ENCODE measurements at regions not wholly inside any gene's neighbourhood (a gene's known extent, or its start where the extent isn't known, plus 50 kb on each side); places are given as distances from the start of the nearest gene placed in this dataset.

DNA sequence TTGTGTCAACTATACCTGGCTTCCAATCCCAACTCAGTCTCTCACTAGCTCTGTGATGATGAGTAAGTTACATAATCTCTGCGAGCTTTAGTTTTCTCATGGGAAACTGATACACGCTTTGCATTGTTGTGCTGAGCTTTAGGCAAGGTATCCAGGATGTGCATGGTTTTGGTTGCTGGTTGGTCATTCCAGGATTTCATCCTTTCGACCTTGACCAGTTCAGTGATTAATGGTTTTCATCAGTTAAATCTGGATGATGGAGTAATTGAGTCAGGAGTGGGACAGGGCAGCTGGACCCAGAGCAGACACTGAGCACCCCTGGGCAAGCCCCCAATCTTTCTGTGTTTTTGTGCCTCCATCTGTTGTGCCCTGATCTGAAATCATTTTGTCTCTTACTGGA is 417.3 kb upstream of the CADM1 start:
- DNase-seq (ENCODE audit: low read depth in 2 of 2, low spot score in 1 of 2): no peak

DNA sequence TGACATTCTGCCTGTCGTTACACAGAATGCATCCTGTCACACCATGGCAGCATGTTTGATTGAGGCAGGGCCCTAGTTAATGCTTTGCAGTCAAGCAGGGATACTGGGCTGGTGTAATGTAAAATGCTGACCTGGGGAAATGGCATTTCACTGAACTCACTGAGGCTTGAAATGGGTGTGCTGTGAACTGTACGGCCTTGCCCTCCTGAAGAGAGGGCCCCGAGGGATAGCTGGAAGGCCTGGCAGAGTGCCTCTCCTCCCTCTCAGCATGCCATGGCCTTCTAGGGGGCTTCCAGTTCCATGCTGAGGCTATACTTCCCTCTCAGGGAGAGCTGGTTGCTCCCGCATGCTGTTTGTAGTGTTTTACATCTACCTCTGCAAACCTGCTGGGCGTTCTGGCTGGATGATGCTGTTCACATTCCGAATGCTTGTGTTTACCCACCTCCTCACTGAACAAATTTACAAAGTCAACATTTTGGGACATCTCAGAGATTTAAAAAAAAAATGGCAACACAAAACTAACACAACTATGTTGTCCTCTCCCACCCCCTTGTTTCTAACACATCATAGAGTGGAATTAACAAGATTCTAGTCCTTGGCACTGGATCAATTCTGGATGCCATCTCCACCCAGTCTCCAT is 416.7 kb upstream of the CADM1 start:
- no peak for DNase-seq (ENCODE audit: low read depth in 2 of 2, low spot score in 1 of 2)

DNA sequence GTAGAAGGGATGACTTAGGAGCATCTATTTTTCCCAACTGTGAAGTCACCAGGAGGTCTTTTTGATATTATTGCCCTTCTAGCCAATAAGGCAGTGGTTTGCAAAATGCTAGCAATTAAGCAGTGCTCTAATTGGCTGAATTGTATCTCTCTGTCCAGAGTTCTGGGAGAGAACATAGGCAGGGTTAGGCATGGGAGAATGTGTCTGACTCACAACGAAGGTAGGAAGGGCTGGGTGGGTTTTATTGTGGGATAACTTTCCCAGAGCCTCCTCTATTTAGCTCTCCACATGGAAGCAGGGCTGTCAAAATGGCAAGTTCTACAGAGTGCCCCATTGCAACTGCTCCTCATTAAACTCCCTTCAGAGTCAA is 415.9 kb upstream of the CADM1 start:
- DNase-seq (ENCODE audit: low read depth in 2 of 2, low spot score in 1 of 2): no peak

DNA sequence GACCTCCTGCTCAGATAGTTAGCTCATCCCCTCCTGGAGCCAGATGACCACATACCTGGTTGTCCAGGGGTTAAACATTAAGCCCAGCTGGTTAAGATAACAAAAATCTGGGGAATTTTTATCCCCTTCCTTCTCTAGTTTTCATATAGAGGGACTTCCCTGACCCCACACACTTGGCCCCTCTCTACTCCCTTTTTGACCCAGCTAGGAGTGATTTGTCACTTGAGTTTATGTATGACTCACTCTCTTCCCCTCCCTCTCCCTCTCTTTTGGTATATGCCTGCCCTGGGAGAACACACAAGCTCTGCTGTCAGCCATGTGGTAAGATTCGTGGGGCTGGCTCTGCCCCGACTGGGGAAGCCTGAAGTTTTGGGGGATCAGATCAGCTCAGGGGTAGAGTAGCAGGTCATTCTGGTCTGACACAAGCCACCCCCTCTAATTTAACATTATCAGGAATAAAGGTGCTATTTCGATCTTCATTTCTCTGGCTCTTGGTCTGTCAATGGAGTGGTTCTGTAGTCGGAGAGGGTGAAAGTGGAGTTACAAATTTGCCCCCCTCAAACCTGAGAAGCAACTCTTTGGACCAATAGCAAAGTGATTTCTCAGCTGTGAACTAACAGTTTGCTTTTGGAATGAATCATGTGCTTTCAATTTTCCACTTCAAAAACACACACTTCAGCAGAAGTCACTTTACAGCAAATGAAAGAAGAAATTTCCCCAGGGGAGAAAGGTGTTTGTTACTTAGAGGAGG is 415.3 kb upstream of the CADM1 start:
- DNase-seq (ENCODE audit: low read depth in 2 of 2, low spot score in 1 of 2): no peak

DNA sequence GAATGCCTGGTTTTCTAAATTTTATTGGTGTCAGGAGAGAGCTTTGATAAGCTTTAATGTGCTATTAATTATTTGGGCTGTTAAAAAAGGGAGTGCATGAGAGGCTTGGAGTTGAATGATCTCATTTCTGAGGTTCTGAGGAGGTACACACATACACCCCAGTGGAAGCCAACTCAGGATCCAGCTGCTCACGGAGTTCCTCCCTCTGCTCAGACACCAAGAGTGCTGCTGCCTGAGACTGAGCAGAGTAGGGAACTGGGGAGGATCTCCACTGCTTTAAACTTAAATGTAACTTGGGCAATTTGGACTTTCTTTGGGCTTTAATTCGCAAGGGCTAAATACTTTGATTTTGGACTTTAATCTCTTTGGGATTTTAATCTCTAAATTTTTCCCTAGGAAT is 414.4 kb upstream of the CADM1 start:
- no peak for DNase-seq (ENCODE audit: low read depth in 2 of 2, low spot score in 1 of 2)

DNA sequence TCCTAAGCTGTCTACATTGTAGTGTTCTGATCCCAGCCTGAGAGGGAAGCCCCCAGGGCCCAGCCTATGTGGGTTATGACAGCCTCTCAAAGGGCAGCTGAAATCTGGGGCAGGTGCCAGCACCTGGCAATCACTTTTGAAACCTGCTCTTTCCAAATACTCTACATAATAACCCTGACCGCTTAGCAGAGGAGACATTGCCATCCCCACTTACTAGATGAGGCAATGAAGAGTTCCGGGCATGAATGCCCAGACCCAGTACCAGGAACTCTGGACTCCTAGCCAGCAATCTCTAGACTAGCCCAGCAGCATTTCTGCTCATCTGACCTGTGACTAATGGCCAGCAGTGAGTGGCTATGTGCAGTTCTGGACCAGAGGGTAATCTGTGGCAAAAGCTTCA is 412.4 kb upstream of the CADM1 start:
- no peak for DNase-seq (ENCODE audit: low read depth in 2 of 2, low spot score in 1 of 2)

DNA sequence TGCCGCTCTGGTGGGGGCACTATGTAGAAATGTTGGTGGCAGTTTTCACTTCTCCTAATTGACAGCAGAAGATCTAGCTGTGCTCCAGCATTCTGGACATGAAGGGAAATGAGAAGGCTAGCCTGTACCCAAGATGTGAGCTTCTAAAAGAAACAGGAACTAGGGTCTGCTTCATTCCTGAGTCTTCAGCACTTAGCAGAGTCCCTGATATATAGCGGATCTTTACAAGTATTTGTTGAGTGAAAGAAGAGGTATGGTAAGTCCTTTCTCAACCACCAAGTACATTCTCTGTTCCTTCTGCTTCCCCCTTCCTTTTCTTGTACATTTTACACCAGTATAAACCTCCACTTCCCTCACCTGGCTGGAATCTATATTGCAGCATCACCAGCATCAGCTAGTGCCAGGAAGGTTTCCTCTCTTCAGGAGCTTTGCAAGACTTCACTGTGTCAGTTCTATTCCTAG is 408.3 kb upstream of the CADM1 start:
- DNase-seq (ENCODE audit: low read depth in 2 of 2, low spot score in 1 of 2): no peak

DNA sequence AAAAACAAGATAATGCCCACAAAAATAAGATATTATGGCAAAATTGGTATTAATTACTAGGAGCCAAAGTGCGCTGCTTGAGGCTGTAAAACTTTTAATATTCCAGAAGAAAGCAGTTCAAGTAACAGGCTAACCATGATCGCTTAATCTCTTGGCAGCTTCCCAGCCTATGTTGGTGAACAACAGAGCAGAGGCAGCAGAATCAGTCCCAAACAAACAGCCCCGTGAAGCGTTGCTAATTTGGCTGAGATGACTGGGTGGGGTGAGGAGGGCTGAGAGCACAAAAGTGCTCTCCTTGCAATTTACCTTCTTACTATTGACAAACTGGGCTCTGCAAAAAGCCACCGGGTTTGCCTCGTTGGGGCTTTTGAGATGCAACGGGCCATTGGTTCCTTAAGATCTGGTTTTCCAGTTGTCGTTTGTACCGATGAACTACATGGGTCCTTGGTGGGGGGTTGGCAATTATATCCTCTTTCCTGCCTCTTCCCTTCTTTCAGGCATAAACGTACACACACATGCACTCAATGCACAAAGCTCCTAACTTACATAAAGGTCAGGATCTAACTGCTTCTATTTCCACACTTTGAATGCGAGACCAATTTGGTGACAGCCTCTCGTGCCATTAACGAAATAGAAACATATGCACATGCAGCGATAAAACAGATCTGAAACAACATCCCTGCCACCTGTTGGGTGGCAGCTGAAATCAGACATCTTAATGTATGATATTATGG is 407.6 kb upstream of the CADM1 start:
- no peak for DNase-seq (ENCODE audit: low read depth in 2 of 2, low spot score in 1 of 2)

DNA sequence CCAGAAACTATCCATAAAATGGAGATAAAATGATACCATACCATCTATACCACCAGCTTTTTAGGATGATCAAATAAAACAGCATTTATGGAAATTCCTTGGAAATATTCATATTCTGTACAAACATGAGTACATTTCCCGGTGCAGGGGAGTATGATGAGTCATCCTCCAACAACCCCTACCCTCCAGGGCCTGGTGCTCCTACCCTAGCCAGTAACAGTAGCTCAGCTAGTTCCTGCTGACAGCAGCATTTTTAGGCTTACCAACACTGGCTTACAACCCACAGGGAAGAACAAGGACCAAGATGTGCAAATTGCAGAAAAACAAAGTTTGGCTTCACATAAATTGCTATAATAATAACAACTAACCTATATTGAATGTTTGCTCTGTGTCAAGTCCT is 406.2 kb upstream of the CADM1 start:
- no peak for DNase-seq (ENCODE audit: low read depth in 2 of 2, low spot score in 1 of 2)

DNA sequence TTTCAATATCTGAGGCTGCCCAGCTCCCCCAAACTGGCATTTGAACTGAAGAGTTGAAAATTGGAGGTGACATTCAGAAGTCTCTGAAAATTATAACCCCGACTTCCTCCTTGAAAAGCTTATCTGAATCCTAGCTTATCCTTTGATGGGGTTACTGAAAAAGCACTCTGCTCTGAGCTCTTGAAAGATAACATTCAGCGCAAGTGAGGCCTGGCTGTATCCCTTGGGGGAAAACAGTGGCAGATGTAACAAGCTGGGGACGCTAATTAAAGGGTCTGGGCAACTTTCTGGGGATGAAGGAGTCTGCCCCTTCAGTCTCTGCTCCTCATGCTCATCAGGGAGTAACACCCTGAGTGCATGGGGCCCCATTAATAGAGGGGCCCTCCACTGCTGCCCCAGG is 402.0 kb upstream of the CADM1 start:
- no peak for DNase-seq (ENCODE audit: low read depth in 2 of 2, low spot score in 1 of 2)

DNA sequence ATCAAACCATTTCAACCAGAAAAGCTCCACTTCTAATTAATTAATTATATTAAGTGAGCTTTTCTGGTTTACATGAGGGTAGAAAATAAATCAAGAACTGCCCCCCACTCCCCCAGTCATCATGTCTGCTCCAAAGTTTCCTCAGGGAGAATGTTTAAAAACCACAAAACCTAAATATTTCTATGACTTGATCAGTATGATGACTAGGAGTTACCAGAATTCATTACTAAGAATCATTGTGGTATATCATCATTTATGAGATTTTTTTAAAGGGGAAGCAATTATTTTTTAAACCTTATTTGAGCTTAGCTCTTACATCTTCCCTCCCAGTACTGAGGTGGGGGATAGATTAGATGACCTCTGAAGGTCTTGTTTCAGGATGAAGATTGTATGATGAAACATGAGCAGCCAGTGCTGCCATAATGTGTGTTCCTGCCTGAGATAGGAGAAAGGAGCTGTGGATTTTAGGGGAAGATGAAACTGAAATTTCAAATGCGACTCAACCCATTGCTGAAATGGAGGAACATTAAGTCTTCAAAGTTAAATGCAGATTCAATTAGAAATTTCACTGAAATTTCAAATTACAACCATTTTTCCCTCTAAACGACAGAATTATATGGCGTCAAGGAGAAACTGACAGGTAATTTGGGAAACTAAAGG is 401.3 kb upstream of the CADM1 start:
- DNase-seq (ENCODE audit: low read depth in 2 of 2, low spot score in 1 of 2): no peak

DNA sequence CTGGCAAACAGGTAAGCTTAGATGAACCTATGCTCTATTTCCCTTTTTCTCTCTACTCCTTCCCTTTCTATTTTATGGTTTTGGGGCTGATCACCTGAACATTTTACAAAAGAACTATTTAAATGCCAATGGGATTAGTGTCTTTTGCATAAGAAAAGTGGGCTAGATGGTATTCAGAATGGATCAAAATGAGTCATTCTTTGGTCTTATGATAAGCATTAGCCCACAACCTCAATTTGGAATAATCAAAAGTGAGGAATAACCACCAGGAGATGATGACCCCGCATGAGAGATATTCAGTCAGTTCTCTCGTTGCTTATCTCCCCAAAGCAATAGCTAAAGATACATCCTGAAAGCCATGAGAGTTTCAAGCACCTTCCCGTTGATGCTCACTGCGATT is 399.0 kb upstream of the CADM1 start:
- no peak for DNase-seq (ENCODE audit: low read depth in 2 of 2, low spot score in 1 of 2)

DNA sequence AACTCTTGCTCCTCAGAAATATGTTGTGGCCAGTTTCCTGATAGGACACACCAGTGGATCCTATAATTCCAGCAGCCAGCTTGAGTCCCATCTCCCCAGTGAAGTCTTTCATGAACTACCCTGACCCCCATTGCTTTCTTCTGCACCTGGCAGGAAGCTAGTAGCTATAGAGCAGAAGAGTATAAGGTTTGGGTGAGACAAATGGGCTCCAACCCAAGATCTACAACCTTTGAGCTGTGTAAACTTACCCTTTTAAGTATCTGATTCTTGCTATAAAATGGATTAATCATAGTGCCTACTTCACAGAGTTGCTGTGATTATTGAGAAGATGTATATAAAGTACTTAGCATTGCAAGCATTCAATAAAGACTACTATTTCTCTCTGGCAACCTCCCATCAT is 396.9 kb upstream of the CADM1 start:
- no peak for DNase-seq (ENCODE audit: low read depth in 2 of 2, low spot score in 1 of 2)

DNA sequence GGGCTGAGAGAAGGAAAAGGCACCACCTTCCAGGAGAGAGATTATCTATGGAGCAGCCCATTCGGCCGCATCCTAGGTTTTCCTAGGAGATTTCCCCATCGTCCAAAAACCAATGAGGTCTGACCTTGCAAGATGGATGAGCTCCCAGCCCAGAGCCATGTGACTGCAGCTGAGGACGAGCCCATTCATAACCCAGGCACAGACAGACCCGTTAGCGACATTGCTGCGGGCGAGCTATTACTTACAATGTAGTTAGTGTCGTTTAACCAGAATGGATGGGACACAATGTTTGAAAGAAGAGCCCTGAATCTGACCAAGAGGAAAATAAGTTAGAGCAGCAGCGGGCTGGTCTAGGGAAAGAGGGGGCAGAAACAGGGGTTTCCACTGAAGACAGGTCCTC is 395.9 kb upstream of the CADM1 start:
- no peak for DNase-seq (ENCODE audit: low read depth in 2 of 2, low spot score in 1 of 2)

DNA sequence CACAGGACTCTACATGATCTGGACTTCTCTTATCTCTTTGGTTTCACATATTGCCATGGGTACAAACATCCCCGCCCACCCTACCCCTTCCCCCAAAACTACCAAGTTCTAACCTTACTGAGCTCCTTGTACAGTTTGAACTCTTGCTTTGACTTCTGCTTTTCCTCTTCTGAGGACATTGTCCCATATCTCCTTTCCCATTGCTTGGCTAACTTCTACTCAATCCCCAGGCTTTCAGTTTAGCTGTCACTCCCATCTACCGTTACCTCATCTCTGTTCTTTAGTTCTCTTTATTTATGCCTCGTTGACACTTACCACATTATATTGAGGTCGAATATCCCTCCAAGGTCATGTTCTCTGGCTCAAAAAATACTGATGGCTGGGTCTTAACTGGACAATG is 393.5 kb upstream of the CADM1 start:
- DNase-seq (ENCODE audit: low read depth in 2 of 2, low spot score in 1 of 2): no peak

DNA sequence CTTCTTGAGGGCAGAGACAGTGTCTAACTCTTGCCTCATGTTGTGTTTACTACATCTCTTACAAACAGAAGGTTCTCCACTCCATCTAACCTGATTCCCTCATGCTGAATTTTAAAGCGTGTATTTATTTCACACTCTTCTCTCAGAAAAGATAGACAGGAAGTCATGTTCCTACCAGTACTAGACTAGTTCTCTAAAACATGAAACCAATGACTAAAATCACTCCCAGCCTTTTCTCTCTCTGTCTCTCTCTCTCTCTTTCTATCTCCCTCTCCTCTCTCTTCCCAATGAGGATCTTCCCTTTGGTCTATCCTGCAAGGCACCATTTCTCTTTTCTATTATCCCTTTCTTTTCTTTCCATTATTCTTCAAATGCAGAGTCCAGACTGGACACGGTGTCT is 391.9 kb upstream of the CADM1 start:
- no peak for DNase-seq (ENCODE audit: low read depth in 2 of 2, low spot score in 1 of 2)

DNA sequence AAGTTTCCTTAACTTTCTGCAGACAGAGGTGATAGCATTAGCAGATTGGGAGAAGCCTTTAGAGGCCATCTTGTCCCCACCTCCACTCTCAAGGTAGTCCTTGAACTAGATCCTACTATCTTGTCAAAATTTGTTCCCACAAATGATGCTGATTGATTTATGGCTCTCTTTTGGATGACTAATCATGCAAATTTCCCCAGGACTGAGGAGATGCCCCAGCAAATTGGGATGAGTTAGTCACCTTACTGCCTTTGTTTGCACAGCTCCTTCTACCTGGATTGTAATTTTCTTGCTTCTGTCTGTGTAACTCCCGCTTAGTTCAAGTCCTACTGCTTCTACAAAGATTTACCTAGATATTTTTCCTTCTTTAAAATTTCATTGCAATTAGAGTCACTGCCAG is 391.4 kb upstream of the CADM1 start:
- DNase-seq (ENCODE audit: low read depth in 2 of 2, low spot score in 1 of 2): no peak

DNA sequence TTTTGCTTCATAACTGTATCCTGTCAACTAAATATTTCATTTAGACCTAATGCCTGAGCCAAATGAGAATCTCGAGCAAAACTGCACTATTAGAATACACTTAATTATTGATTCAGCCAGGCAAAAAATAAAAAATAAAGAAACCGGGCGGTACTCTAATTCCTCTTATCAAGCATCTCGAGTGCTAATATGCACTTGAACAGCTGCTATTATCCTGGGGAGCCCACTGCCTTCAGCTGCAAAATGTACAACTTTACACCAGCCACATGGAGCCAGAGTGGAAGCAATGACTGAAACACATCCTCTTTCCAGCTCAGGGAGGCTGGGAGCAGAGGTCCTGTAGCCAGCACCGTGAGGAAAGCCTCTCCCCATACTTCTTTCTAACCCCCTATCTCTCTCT is 390.0 kb upstream of the CADM1 start:
- DNase-seq (ENCODE audit: low read depth in 2 of 2, low spot score in 1 of 2): no peak

DNA sequence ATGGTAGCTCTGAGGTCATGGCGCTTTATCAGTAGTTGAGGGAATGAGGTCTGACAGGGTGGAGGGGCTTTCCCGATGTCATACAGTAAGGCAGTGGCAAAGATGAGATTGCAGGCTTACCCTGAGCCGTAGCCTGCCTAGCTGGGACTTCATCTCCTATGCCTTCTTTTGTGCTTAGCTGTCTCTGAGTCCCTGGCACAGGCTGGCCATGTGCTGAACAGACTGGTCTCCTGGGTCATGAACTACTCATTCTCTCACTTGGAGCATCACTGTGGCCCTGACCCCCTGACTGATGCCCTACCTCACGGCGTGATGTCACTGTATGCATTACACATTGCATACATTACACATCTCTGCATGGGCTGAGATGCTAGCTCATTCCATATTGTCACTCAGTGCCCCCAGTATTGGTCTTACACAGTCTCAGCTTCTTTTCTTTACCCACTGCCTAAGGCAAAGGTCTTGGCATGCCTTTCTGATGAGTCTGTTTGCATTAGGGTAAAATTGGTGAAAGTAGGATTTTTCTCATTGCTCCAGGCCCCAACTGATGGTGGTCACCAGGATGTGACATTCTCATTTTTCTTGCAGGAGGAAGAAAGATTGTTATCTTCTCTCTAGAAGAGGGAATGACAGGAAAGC is 389.4 kb upstream of the CADM1 start:
- no peak for DNase-seq (ENCODE audit: low read depth in 2 of 2, low spot score in 1 of 2)

DNA sequence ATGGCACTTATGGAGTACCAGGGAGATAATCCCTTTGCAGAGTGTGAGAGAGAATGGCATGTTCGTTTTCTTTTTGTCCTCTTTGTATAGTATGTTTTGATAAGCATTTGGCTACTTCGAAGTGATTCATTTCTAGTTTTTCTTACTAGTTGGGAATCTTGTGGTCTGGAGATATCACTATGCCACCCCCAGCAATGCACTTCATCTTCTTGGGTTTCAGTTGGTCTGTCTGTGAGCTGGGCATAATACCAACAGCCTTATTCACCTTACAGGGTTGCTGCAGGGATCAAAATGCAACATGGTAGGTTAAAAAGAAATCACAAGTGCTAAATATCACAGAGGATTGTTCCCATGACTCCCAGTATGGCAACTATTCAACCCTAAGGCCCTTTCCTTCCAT is 387.8 kb upstream of the CADM1 start:
- DNase-seq (ENCODE audit: low read depth in 2 of 2, low spot score in 1 of 2): no peak

DNA sequence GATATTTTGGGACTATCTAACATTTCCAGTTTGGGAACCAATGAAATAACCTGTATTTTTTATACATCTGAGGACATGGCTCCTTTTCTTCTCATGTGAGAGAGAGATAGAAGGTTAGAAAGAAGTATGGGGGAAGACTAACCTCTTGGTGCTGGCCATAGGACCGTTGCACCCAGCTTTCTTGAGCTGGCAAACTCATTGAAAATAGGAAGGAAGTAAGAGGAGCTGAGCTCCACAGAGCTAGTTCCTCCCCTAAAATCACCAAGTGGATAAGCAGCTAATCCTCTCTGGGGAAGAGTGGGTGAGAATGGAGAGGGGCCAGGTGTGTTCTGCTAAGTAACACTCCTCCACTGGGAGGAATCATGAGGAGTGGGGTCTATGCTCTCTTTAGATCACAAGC is 387.4 kb upstream of the CADM1 start:
- DNase-seq (ENCODE audit: low read depth in 2 of 2, low spot score in 1 of 2): no peak
